GM18505 (cell line): ENCODE measurements at regions not wholly inside any gene's neighbourhood (a gene's known extent, or its start where the extent isn't known, plus 50 kb on each side); places are given as distances from the start of the nearest gene placed in this dataset.

Experiments
- ATAC-seq: cut with Tn5 transposase; IDR thresholded peaks from one replicate; pipeline ENCODE4 v1.9.1; 2021; ENCODE audit not compliant: unreplicated experiment
- POLR2A ChIP-seq: IDR thresholded peaks from 4 replicates; pipeline ENCODE4 v1.6.1; 2011; ENCODE audit warnings: borderline replicate concordance; ENCODE audit not compliant: insufficient read depth, insufficient read length; ENCODE audit errors: extremely low read depth

- TF ChIP-seq POLR2A, result no peak
- no peak for ATAC-seq
Measured at GRCh38 chr21:32216293-32216692, 62.6 kb downstream of the MIS18A start.

- no peak for ATAC-seq
- no peak for TF ChIP-seq POLR2A
Measured at GRCh38 chr21:32215306-32215685, 63.6 kb downstream of the MIS18A start.

GRCh38 chr21:32214654-32215305 lies 64.1 kb downstream of the MIS18A start:
- ATAC-seq, result no peak
- TF ChIP-seq POLR2A, result no peak

- no peak for TF ChIP-seq POLR2A
- no peak for ATAC-seq
Measured at GRCh38 chr21:32212116-32212515, 66.7 kb downstream of the MIS18A start.

- TF ChIP-seq POLR2A, result no peak
Measured at GRCh38 chr21:32211306-32211705, 67.5 kb downstream of the MIS18A start.

GRCh38 chr21:32209580-32209979 lies 69.3 kb downstream of the MIS18A start:
- no peak for TF ChIP-seq POLR2A

More at GRCh38 chr21:32211306-32211705, 67.5 kb downstream of the MIS18A start:
- ATAC-seq, result no peak

GRCh38 chr21:32207406-32207716 lies 71.5 kb downstream of the MIS18A start:
- TF ChIP-seq POLR2A, result no peak
- no peak for ATAC-seq

More at GRCh38 chr21:32209580-32209979, 69.3 kb downstream of the MIS18A start:
- ATAC-seq, result no peak

GRCh38 chr21:32206631-32207405 lies 72.0 kb downstream of the MIS18A start:
- no peak for TF ChIP-seq POLR2A

GRCh38 chr21:32203877-32204480 lies 74.9 kb downstream of the MIS18A start:
- TF ChIP-seq POLR2A, result no peak

More at GRCh38 chr21:32206631-32207405, 72.0 kb downstream of the MIS18A start:
- ATAC-seq, result no peak

GRCh38 chr21:32200029-32200428 lies 78.8 kb downstream of the MIS18A start:
- no peak for ATAC-seq
- no peak for TF ChIP-seq POLR2A

More at GRCh38 chr21:32203877-32204480, 74.9 kb downstream of the MIS18A start:
- ATAC-seq, result no peak

GRCh38 chr21:32198384-32198783 lies 80.5 kb downstream of the MIS18A start:
- ATAC-seq, result no peak
- no peak for TF ChIP-seq POLR2A

GRCh38 chr21:32197896-32198295 lies 81.0 kb downstream of the MIS18A start:
- no peak for ATAC-seq
- no peak for TF ChIP-seq POLR2A

GRCh38 chr21:32196001-32196400 lies 82.8 kb downstream of the MIS18A start:
- no peak for ATAC-seq
- TF ChIP-seq POLR2A, result no peak

GRCh38 chr21:32193098-32193465 lies 85.8 kb downstream of the MIS18A start:
- no peak for ATAC-seq

GRCh38 chr21:32192291-32193097 lies 86.4 kb downstream of the MIS18A start:
- TF ChIP-seq POLR2A, result no peak
- ATAC-seq, result no peak

More at GRCh38 chr21:32193098-32193465, 85.8 kb downstream of the MIS18A start:
- TF ChIP-seq POLR2A, result no peak
